Activated CD8-positive, alpha-beta memory T cell treated with anti-CD3 and anti-CD28 coated beads for 48 hours (primary cell): ENCODE measurements at regions not wholly inside any gene's neighbourhood (a gene's known extent, or its start where the extent isn't known, plus 50 kb on each side); places are given as distances from the start of the nearest gene placed in this dataset.

ENCODE experiments used
- DNase-seq, 3 experiments: peaks; one replicate each; pipeline ENCODE4 v3.0.0-alpha.2; 2020; ENCODE audit warnings: low read depth in 2 of 3, low spot score in 2 of 3

DNA sequence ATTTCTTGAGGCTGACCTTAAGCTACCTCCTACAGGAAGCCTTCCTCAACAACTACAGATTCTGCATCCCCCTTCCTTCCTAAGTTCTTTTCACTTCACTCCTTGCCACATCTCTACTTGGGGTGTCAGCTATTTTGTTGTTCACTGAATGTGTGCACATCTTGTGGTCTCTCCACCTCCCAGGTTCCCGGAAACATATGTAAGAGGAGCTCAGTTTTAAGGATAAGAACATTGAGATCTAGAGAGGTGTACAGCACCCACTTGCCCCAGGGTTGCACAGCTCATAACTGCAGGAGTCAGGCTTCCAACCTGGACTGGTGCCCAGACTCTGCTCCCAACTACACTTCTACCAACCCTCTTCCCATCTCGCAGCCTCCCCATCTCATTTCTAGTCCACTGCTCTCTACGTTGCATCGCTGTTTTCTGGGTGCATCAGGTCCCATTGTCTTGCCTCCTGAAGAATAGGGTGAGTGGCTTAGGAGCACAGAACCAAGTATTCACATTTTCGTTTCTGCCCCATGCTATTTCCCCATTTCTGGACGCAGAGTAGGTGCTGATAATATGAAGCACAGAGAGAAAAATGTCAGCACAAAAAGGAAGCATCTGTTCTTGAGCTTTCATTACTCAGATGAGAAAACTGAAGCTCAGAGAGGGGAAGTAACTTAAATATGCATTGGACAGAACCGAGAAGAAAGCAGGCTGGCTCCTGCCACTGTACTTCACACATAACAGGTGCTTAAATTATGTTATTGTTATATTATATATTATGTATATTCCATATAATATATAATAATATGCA, 292.0 kb upstream of the CCL2 start:
- no peak for DNase-seq

DNA sequence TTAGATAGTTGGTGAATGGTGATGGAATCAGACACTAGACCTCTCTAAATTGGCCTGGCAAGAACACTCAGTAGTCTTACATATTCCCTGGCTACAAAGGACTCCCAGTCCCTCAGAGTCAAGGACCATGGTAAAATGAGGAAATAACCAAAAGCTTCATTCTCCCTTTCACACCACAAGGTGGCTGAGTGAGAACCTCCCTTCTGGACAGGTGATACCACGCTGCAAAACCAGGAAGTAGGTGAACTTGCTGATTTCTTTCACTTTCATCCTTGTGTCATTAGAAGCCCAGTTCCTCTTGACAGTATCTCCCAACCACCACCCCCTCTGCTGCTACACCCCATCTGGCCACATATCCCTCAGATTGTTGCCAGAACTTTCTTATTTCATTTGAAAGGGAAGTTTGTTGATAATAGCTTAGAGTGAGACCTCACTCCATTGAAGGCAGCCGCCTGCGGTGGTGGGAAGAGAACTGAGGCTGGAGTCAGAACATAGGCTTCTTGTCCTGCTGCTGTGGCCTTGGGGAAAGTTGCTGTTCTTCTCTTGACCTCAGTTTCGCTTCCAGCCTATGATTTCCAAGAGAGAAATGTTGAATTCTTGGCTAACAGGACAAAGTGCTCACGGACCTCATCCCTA, 290.6 kb upstream of the CCL2 start:
- no peak for DNase-seq

DNA sequence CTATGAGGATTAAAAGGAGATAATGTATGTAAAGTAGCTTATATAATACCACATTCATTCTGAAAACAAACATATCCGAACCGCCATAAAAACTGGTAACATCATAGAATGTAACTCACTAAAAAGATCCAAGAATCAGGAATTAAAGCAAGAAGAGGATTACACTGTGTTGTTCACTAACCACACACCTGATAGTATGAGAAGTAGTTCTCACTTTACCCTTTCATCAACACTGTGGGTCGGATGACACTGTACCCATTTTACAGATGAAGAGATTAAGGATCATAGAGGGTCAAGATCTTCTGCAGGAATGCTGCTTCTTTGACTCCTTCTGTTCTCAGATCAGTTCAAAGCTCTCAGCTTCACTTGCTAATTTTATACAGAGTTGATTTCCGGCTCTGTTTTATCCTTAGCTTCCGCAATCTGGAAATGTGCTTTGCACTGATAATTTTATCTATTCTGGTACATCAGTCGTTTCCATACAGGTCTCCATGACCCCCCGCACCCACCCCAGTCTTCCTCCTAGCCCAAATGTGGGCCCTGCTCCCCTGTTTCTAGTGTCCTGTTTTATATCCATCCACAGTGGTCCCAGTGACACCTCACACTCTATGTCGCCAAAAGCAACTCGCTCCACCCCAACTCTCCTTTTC, 288.6 kb upstream of the CCL2 start:
- DNase-seq, result no peak

DNA sequence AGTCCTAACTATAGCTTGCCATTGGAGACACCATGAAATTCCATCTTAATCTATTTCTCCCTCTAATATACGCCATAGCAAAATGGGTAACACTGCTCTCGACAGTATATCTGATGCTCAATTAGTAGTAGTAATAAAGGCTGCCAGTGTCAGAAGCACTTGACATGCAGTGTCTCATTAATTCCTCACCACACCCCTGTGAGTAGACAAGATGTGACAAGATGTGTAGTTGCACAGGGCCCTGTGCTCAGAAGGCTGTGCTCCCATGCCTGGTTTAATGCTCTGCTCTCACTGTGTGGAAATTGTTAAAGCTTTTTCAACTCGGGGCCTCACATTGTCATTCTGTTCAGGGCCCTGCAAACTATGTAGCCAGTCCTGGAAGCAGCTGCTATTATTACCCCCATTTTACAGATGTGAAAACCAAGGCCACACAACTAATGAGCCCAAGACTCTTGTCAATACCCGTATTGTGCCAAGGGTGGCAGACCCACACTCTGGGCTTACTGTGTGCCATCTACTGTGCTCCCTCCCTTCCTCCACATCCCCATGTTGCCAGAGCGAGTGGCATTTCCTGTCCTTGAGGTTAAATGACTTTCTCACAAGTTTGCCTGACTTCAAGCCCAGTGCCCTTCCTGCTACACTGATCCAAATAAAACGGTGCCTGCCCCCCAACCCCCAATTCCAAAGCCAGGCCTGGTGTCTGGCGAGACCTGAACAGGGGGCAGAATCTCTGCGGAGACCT, 287.3 kb upstream of the CCL2 start:
- no peak for DNase-seq

DNA sequence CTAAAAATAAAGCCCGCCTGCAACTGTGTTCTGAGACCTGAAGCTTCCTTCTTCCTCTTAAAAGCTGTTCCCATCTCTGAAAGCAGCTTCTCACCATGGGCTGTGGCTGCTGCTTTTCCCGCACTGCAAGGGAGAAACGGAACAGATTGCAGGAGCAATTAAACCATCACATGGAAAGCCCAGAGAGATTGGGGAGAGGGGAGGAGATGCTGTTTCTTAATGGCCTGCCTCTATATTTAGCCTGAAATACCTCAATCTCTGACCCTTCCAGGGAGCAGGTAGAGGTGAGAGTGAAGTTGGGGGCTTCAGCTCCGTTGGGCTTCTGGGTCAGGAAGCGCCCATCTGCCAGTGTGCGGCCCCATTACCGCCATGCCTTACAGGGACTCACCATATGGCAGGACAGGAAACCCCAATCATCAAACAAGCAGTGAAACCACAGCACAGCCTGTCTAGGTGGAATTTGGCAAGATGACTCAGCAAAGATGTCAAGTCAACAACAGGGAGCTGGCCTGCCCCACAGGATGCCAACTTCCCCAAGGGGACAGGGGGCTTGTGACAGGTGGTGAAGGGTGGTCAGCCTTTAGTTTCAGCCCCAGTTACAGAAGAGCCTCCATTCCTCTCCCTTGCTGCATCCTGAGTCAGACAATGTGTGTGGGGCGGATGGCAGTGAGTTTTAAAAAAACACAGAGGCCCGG, 286.6 kb upstream of the CCL2 start:
- no peak for DNase-seq

DNA sequence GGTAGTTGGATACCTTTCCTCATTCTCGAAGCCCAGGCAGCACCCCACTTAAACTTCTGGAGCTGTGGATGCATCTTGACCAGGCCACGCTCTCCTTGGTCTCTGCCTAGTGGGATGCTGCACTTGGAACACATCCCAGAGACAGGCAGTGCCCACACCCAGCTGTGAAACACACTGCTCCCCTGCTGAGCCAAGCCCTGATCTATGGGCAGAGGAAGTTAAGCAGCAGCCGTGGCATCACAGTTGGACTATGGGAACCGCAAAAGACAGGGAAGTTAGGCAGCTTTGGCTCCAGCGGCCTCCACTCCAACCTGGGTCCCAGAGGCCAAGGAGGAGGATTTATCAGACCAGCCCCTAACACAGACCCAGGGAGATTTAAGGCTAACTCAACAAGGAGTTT, 284.8 kb upstream of the CCL2 start:
- no peak for DNase-seq

DNA sequence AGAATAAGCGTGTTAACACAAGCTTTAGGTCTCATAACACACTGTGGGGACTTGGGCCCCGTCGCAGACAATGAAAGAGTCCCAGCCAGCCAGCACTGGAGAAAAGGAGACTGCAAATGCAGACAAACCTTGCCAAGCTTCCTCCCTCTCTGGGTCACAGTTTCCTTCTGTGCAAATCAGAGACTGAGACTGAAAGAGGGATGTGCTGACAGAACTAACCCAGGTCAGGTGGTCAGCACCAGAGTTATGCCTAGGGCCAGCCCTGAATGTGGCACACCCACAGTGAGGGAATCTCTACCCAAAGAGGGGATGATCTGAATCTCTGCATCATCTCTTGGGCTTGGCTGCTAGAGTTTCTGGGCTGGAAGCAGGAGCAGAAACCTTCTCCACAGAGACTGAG, 282.3 kb upstream of the CCL2 start:
- no peak for DNase-seq

DNA sequence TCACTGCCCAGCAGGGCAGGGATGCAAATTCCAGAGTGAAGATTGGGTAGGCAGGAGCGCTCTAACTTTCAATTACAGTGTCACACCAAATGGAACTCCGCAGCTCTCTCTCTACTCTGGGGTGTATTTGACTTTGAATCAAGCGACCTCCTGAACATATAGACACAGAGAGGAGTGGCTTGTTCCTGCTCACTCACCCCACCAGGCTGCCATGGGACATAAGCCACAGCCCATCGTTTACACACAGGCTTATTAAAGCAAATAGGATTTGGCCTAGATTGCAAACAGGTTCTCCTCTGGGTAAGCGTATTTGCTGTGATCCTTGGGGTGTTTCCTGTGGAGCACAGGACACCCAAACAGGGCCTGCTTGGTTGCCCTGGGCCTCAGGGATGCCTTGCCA, 281.6 kb upstream of the CCL2 start:
- no peak for DNase-seq

DNA sequence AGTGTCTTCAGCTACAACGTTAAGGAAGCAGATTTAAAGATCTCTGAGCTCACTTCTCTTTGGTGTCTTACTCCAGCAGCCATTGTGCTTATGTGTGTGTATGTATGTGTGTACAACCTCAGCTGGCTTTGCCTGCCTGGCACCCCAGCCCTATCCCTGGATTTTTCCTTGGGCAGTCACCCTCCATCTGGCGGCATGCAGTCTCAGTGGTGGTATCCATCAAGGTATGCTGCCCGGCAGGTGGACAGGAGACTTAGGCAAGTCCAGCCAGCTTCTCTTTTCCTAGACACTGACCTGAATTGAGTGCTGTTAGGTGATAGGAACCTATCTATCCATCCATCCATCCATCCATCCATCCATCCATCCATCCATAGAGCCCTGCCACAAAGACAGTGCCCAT, 280.8 kb upstream of the CCL2 start:
- DNase-seq, result no peak

DNA sequence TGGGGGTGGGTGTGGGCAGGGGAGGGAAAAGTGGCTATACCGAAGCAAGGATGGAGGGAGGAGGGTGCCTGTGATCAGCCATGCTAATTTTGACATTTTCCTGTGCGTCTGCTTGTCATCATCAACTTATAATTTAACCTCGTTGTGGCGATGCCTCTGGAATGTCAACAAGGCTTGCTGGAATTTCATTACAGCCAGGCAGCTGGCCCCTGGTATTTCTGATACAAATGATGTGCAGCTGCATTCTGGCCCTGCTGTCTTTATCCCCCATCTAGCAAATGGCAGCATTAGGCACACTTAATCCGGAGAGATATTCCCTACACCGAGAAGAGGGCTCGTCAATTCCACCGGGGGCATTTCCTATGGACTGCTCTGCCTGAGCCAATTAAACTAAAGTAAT, 278.3 kb upstream of the CCL2 start:
- no peak for DNase-seq

DNA sequence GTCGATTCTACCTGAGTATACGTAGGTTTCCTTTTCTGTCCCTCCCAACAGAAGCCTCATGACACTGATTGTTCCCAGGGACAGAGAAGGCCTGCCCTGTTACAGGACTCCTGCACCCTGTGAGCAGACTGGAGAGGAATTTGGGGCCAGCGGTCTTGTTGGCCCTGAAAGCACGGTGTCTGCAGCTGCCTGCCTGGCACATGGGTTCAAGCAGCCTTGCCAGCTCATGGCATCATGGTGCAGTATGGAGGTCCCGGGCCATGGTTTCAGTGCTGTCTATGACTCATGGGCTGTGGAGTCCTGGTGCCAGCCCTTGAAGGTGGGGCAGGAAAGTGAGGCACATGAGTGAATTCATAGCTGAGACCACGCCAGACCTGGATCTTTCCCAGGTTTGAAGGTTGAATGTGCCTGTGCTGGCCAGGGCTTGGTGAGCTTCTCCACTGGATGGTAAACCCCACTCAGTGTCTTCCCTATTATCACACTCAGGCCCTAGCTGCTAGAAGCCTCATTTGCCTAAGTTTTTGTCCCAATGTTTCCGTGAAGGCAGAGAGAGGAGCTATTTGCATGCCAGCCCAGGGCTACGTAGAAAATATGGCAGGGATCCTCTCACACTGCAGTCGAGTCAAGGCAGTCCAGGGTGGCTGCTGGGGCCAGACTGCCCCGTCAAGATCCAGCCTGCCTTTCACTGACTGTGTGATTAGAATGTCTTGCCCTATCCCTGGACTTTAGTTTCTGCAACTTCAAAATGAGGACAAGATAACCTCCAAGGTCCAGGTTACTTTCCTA, 277.2 kb upstream of the CCL2 start:
- DNase-seq, result no peak

DNA sequence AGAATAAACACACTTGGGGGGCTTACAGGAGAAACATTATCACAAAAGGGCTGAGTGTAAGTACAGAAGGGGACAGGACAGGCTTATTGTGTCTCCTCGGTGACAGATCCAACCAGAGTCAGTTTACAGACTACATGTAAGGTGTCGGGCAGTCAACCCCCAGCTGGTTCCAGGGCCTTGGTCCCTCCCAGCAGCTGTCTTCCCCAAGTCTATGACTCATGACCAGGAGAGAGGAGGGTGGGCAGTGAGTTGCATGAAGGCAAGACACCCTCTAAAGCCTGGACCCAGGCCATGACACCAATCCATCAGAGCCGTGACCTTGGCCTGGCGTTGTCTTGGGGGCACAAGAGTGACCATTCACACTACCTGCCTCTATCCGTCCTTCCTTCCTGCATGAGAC, 276.2 kb upstream of the CCL2 start:
- DNase-seq, result no peak

DNA sequence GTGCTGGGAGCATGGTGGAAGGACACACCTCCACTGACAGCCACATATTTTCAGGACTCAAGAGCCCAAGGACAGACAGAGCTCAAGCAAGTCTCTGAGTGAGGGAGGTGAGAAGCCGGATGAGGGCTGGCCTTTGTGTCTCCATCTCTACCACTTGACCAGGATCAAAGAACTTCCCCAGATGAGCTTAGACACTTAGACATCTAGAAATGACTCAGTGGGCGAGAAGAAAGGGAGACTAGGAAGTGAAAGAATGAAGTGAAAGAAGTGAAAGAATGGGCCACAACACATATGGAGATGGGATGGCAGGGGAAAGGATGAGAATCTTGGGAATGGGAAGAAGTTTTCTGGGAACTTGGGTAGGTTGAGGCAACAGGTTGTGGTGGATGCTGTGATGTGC, 274.9 kb upstream of the CCL2 start:
- no peak for DNase-seq

DNA sequence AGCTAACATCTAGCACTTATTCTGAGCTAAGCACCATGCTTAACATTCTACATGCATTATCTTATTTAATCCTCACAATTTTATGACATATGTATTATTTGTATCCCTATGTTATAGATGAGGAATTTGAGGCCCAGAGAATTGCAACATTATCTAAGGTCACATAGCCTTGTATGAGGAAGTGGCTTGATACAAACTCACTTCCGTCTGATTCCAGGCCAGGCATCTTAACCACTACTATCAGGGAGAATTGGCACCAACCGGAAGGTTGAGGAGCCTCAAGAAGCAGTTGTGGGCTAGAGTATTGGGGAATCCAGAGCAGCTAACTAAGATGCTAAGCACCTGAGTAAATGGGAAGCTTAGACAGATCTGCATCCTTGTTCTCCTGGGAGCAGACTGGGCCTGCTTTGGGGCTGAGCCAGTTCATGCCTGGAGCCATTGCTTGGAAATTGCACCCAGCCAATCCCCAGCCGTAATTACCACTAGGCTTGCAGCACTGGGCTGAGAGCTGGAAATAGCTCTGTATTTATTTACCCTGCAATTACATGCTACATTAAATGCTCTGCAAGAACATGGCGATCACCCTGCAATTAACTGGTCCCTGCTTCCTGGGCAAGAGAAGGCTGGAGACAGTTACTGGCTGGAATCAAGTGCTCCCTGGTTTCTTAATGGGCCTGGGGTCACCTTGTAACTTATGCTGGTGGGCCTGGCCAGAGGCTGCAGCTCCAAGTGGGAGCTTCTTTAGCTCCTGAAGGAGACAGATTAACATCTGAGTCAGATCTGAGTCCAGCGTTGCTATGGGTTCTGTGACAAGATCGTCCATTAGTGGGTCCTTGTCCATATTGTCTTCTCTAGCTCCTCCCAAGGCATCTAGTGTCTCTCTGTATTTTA, 273.1 kb upstream of the CCL2 start:
- no peak for DNase-seq

DNA sequence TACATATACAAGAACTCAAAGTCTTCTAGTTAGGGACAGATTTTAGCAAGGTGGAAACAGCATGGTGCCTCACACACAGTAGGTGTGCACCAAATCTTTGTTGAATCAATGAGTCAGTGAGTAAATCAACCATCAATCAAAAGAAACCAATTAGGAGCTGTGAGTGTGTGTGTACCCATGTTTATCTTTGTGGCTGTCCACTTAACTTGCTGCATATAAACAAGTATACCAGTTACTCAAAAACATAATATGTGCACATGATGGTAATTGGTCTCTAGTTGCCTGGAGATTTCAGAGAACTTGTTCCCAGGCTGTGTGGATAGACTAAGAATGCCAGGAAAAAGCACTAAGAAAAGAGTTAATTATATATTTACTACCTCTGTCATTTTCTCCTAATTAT, 272.2 kb upstream of the CCL2 start:
- no peak for DNase-seq

DNA sequence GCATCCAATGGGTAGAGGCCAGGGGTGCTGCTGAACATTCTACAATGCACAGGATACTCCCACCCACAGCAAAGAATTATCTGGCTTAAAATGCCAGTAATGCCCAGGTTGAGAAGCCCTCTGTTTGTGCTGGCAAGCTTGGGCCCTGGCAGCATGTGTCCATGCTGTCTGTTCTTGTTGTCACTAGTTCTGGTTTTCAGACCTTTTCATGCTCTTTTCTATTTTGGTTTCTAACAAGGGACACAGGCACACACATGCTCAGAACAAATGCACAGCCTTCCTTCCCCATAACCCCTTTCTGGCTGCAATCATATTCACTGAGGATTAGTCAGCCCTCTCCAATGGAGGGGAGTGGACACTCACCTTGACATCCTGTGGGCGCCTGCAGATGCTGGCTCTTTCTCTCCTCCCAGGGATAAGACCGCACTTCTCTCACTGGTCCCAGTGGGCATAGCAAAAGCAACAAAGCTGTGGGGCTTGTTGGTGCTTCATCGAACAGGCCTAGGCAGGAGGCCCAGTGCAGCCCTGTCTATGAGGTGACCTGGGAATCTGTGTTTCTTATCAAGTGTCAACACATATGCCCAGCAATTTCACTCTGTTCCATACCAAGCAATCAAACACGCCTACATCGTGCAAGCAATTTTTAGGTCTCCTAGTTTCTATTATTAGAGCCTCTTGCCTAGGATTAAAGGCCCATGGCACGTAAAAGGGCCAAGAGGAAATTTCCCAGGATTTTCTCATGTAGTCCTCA, 271.1 kb upstream of the CCL2 start:
- no peak for DNase-seq

DNA sequence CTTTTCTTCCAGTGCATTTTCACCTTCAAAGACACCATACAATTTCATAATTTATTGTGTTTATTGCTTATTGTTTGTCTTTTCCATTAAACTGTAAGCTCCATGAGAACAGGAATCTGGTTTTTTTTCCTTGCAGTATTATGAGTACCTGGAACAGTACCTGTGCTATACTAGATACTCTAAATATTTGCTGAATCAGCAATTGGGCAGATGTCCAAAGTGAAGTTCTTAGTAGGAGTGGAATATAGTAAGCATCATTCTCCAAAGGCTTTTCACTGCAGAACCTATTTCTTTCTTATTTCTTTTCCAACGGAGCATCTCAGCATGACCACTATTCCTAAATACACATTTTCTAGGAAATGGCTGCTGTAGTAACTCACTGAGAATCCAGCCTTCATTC, 269.0 kb upstream of the CCL2 start:
- DNase-seq, result no peak

DNA sequence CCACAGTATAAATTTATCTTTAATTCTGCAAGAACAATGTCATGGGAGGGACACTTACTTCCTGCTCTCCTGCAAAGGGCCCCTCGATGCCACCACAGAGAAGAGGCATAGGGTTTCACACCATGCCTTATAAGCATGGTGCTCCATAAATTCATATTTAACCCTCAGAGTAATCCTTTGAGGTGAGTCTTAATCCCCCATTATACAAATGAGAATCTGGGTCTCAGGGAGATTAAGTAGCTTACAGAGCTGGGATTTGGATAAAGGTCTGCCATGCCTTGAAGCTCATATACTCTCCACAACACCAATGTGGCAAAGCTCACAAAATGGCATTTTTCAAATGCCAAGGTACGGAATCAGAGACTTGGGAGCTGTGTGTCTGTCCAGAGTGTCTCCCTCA, 268.5 kb upstream of the CCL2 start:
- no peak for DNase-seq

DNA sequence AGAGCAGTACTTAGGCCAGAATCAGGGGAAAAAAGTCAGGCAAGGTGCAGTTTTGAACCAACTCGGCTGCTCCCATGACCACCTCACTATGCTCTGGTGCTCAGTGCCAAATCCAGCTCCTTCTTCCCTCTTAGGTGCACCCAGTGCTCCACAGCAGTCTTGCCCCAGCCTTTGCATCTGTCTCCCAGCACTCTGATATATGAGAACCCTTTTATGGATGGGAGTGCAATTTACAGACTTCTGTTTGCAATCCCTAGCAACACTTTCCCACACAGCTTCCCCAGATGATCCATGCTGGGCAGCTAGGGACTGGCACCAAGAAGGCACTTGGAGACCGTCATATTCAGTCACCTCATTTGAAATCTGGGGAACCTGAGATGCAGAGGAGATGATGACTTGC, 267.9 kb upstream of the CCL2 start:
- DNase-seq, result no peak
